ENCODE measurements at regions not wholly inside any gene's neighbourhood (a gene's known extent, or its start where the extent isn't known, plus 50 kb on each side); places are given as distances from the start of the nearest gene placed in this dataset.

DNA sequence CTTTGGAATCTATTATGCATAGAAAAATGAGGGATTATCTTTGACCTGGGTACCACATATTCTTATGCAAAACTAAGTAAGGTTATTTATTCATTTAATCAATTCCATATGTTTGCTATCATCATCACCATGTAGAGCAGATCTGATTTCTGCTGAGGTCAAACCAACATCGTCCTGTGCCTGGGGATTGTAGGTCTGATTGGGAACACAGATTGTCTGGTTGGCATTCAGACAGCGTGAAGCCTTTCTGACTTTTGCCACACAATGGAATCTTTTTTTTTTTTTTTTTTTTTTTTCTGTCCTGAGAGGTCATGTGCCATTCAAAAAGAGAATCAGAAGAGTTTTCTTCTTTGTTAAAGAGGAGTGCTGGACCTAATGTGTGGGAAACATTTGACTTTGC lies 142.9 kb downstream of the RAB11FIP2 start:
- TF ChIP-seq, protein P1, sequence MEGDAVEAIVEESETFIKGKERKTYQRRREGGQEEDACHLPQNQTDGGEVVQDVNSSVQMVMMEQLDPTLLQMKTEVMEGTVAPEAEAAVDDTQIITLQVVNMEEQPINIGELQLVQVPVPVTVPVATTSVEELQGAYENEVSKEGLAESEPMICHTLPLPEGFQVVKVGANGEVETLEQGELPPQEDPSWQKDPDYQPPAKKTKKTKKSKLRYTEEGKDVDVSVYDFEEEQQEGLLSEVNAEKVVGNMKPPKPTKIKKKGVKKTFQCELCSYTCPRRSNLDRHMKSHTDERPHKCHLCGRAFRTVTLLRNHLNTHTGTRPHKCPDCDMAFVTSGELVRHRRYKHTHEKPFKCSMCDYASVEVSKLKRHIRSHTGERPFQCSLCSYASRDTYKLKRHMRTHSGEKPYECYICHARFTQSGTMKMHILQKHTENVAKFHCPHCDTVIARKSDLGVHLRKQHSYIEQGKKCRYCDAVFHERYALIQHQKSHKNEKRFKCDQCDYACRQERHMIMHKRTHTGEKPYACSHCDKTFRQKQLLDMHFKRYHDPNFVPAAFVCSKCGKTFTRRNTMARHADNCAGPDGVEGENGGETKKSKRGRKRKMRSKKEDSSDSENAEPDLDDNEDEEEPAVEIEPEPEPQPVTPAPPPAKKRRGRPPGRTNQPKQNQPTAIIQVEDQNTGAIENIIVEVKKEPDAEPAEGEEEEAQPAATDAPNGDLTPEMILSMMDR (IDR thresholded peaks at IDR 0.05; ENCODE audit: insufficient read depth in 1 of 2, low read depth in 1 of 2, low read length in 1 of 2, severe bottlenecking in 1 of 2, unreplicated experiment in 1 of 2): no peak
- Histone ChIP-seq H3K9me3 (no peaks in the 10 kb centered on the region), H3K27me3 (replicated peaks; ENCODE audit: control insufficient read depth, insufficient read depth, low read length) (peaks cover 1% of the 10 kb centered on the region), H3K36me3 (ENCODE audit: control insufficient read depth, insufficient read depth, low read length) (no peaks in the 10 kb centered on the region), H3K4me3 (ENCODE audit: low read depth, low read length) (no peak overlapping the region), H3K4me1 (no peaks in the 10 kb centered on the region)
- Mint-ChIP-seq H3K36me3 (ENCODE audit: insufficient read depth, unreplicated experiment) (no peaks in the 10 kb centered on the region), H3K27ac (ENCODE audit: unreplicated experiment) (no peak overlapping the region), H3K27me3 (ENCODE audit: insufficient read depth, unreplicated experiment) (peaks cover 24% of the 10 kb centered on the region), H3K4me3 (ENCODE audit: unreplicated experiment) (no peak overlapping the region), H3K9me3 (ENCODE audit: unreplicated experiment) (no peaks in the 10 kb centered on the region), H3K4me1 (ENCODE audit: low read depth, unreplicated experiment) (no peaks in the 10 kb centered on the region)
- no peak for DNase-seq
- ChIA-PET CTCF (no interaction called here), POLR2A (no interaction called here)
- BruUV-seq (replicated peaks): no TSS peak
- intact Hi-C loops (cut with micrococcal nuclease; ENCODE audit: unreplicated experiment): no loop called here

- BruUV-seq (replicated peaks): no TSS peak
- H3K36me3 Mint-ChIP-seq (ENCODE audit: insufficient read depth, unreplicated experiment): no peaks in the 10 kb centered on the region
- no peaks in the 10 kb centered on the region for H3K4me1 Mint-ChIP-seq (ENCODE audit: low read depth, unreplicated experiment)
These were observed 141.3 kb downstream of the RAB11FIP2 start for GRCh38 chr10:117905404-117905803.

GRCh38 chr10:117911684-117912083 lies 135.1 kb downstream of the RAB11FIP2 start:
- BruUV-seq (replicated peaks): no TSS peak
- intact Hi-C loops (cut with micrococcal nuclease; ENCODE audit: unreplicated experiment): no loop called here
- ChIA-PET POLR2A (no interaction called here), CTCF (no interaction called here)
- H3K27me3 ChIP-seq (replicated peaks; ENCODE audit: control insufficient read depth, insufficient read depth, low read length): peaks cover 2% of the 10 kb centered on the region; the same call in 1 of the 2 replicates
- peaks cover 21% of the 10 kb centered on the region for H3K27me3 Mint-ChIP-seq (ENCODE audit: insufficient read depth, unreplicated experiment)
- no peak overlapping the region for H3K27ac Mint-ChIP-seq (ENCODE audit: unreplicated experiment)
- H3K9me3 Mint-ChIP-seq (ENCODE audit: unreplicated experiment): no peaks in the 10 kb centered on the region
- no peaks in the 10 kb centered on the region for H3K9me3 ChIP-seq
- H3K4me3 Mint-ChIP-seq (ENCODE audit: unreplicated experiment): no peak overlapping the region
- no peak overlapping the region for H3K4me3 ChIP-seq (ENCODE audit: low read depth, low read length)
- H3K36me3 ChIP-seq (ENCODE audit: control insufficient read depth, insufficient read depth, low read length): no peaks in the 10 kb centered on the region
- H3K4me1 Mint-ChIP-seq (ENCODE audit: low read depth, unreplicated experiment): no peaks in the 10 kb centered on the region
- H3K4me1 ChIP-seq: no peaks in the 10 kb centered on the region
- TF ChIP-seq, protein P1 (IDR thresholded peaks at IDR 0.05; ENCODE audit: insufficient read depth in 1 of 2, low read depth in 1 of 2, low read length in 1 of 2, severe bottlenecking in 1 of 2, unreplicated experiment in 1 of 2): no peak
- H3K36me3 Mint-ChIP-seq (ENCODE audit: insufficient read depth, unreplicated experiment): no peaks in the 10 kb centered on the region
- DNase-seq: no peak

More at GRCh38 chr10:117905404-117905803, 141.3 kb downstream of the RAB11FIP2 start:
- Histone ChIP-seq H3K4me1 (no peaks in the 10 kb centered on the region), H3K4me3 (ENCODE audit: low read depth, low read length) (no peak overlapping the region), H3K36me3 (ENCODE audit: control insufficient read depth, insufficient read depth, low read length) (no peaks in the 10 kb centered on the region), H3K27me3 (replicated peaks; ENCODE audit: control insufficient read depth, insufficient read depth, low read length) (peaks cover 1% of the 10 kb centered on the region), H3K9me3 (no peaks in the 10 kb centered on the region)
- ChIA-PET POLR2A (no interaction called here), CTCF (no interaction called here)
- H3K9me3 Mint-ChIP-seq (ENCODE audit: unreplicated experiment): no peaks in the 10 kb centered on the region
- TF ChIP-seq, protein P1 (IDR thresholded peaks at IDR 0.05; ENCODE audit: insufficient read depth in 1 of 2, low read depth in 1 of 2, low read length in 1 of 2, severe bottlenecking in 1 of 2, unreplicated experiment in 1 of 2): no peak
- peaks cover 27% of the 10 kb centered on the region for H3K27me3 Mint-ChIP-seq (ENCODE audit: insufficient read depth, unreplicated experiment)
- intact Hi-C loops (cut with micrococcal nuclease; ENCODE audit: unreplicated experiment): no loop called here
- H3K27ac Mint-ChIP-seq (ENCODE audit: unreplicated experiment): no peak overlapping the region
- no peak for DNase-seq
- H3K4me3 Mint-ChIP-seq (ENCODE audit: unreplicated experiment): no peak overlapping the region

Measured in Caco-2 (cell line).